GM10266 (cell line): ENCODE measurements at regions not wholly inside any gene's neighbourhood (a gene's known extent, or its start where the extent isn't known, plus 50 kb on each side); places are given as distances from the start of the nearest gene placed in this dataset.

ENCODE experiments used
- DNase-seq: peaks from one replicate; pipeline ENCODE4 v3.0.0; 2012; ENCODE audit errors: extremely low spot score
- CTCF ChIP-seq: IDR thresholded peaks from 2 replicates; pipeline ENCODE4 v1.5.1; 2012; ENCODE audit warnings: mild to moderate bottlenecking, low read depth; ENCODE audit not compliant: control insufficient read depth, insufficient read depth; ENCODE audit errors: missing control alignments

- TF ChIP-seq CTCF, result no peak
- no peak for DNase-seq
These were observed 1022.3 kb upstream of the CNTNAP5 start for GRCh38 chr2:123002660-123003248.

- TF ChIP-seq CTCF, result no peak
- DNase-seq, result no peak
These were observed 1009.9 kb upstream of the CNTNAP5 start for GRCh38 chr2:123015186-123015585.

GRCh38 chr2:123035541-123035940 lies 989.5 kb upstream of the CNTNAP5 start:
- DNase-seq, result no peak

GRCh38 chr2:123036300-123036699 lies 988.8 kb upstream of the CNTNAP5 start:
- TF ChIP-seq CTCF, result no peak

More at GRCh38 chr2:123035541-123035940, 989.5 kb upstream of the CNTNAP5 start:
- no peak for TF ChIP-seq CTCF

GRCh38 chr2:123040506-123040905 lies 984.6 kb upstream of the CNTNAP5 start:
- TF ChIP-seq CTCF, result no peak
- no peak for DNase-seq

More at GRCh38 chr2:123036300-123036699, 988.8 kb upstream of the CNTNAP5 start:
- no peak for DNase-seq

- TF ChIP-seq CTCF, result no peak
- no peak for DNase-seq
These were observed 981.6 kb upstream of the CNTNAP5 start for GRCh38 chr2:123043458-123043857.

GRCh38 chr2:123045713-123046112 lies 979.4 kb upstream of the CNTNAP5 start:
- TF ChIP-seq CTCF, result no peak

More at GRCh38 chr2:123045713-123046112, 979.4 kb upstream of the CNTNAP5 start:
- DNase-seq, result no peak
